CMK (cell line): ENCODE measurements at regions not wholly inside any gene's neighbourhood (a gene's known extent, or its start where the extent isn't known, plus 50 kb on each side); places are given as distances from the start of the nearest gene placed in this dataset.
"Not testable (repeated sequence)": the region's sequence is repeated elsewhere in the genome, so short reads cannot be mapped to it uniquely, and the experiment has no call there.

Source experiments
- DNase-seq: peaks from one replicate; pipeline ENCODE4 v3.0.0-alpha.2; 2010; ENCODE audit warnings: low read depth

DNA sequence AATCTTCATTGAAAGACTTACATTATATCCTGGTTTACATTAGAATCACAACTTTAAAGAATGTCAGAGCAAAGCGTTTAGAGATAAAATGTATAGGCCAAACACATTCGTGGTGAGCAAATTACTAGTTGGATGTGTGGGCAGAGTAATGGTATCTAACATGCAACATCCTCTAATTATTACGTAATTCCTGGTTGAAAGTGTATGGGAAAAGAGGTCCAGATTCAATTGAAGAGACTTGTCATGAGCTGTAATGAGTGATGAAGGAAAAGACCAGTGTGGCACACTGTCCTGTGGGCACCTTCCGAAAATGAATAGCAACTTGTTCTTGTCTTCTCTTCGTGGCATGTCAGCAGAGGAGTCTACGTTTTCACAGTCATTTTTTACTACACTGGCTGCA is 192.8 kb downstream of the LRIG3 start:
- no peak for DNase-seq

GRCh38 chr12:58728397-58728796 is 191.9 kb downstream of the LRIG3 start:
- DNase-seq: no peak

DNA sequence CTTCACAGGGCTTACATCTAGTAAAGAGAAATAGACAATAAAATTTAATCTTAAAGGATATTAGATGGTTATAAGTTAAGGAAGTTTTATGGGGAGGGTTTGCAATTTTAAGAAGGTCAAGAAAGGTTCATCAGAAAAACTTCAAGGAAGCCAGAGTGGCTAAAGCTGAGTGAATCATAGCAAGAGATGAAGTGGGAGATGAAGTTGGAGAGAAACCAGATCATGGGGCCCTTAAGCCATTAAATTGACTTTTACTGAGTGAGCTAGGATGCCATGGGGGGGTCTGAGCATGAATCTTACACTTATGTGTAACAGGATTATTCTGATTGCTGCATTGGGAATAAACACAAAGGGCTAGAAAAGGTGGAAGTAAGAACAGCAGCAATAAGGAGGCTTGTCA is 189.2 kb downstream of the LRIG3 start:
- DNase-seq: no peak

GRCh38 chr12:58732894-58733293 is 187.4 kb downstream of the LRIG3 start:
- no peak for DNase-seq

- DNase-seq: no peak
These were observed 179.1 kb downstream of the LRIG3 start for GRCh38 chr12:58741226-58741625.

DNA sequence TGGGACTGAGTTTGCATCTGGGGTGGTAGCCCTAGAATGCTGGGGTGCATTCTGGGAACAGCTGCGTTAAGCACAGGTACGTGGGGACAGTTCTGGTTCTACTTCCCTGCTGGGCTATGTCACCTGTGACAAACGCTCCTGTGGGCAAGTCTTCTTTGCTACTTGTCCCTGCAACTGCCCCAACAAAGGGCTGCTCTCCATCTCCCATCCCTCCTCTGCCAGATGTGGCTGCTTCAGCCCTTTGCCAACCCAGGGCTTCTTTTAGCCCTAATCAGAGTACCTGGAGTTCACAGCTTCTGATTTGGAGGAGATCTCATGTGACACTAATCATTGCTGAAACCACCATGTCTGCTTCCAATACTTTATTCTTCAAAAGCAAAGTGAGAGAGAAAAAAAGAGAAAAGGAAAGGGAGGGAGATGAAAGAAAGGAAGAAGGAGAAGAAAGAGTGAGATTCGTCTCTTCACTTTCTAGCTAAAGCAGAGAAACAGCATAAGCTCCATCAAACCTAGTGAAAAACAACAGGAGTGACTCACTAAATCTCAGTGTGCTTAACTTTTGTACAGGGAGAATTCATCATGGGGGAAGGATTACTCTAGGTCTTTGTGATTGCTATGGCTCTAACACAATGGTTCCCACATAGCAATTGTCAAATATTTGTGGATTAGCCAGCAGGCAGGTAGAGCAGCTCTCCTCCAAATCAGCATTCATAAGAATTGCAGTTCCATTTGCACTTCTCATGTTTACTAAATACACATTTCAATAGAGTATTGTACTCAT is 174.8 kb downstream of the LRIG3 start:
- DNase-seq: no peak

GRCh38 chr12:58747533-58747932 is 172.8 kb downstream of the LRIG3 start:
- DNase-seq: no peak

DNA sequence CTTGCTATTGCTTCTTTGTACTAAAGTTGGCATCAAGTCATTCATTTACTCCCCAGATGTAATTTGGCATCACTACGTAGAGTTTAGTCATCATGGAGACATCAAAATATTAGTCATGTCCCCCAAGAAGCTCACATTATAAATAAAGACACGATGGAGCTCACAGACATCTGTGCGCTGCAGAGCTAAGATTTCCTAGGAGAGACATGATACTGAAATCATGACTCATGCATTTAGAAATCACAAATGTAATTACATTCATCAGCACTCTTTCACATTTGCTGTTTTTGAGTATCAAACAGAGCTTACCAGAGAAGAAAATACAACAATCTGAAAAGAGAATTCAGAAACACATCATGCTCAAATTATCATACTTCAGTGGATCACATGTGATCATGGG is 169.8 kb downstream of the LRIG3 start:
- DNase-seq: no peak

DNA sequence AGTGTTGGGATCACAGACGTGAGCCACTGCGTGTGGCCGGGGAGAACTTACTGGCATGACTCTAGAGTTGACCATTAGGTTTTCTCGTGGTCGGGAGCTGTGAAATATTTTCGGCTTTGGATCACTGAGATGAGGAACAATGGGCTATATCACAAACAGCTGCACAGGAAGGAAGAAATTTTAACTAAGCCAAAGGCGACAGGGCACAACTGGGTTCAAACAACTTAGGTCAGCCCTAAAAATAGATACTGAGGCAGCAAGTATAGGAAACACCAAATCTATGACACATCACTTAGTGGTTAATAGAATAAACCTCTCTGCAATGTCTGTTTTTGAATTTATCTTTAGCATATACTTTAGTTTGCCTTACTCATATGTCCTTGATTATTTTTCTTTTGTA is 162.9 kb downstream of the LRIG3 start:
- DNase-seq: no peak

GRCh38 chr12:58759745-58760144 is 160.6 kb downstream of the LRIG3 start:
- DNase-seq: not testable (repeated sequence)

- DNase-seq: no peak
These were observed 159.0 kb downstream of the LRIG3 start for GRCh38 chr12:58761308-58761707.

DNA sequence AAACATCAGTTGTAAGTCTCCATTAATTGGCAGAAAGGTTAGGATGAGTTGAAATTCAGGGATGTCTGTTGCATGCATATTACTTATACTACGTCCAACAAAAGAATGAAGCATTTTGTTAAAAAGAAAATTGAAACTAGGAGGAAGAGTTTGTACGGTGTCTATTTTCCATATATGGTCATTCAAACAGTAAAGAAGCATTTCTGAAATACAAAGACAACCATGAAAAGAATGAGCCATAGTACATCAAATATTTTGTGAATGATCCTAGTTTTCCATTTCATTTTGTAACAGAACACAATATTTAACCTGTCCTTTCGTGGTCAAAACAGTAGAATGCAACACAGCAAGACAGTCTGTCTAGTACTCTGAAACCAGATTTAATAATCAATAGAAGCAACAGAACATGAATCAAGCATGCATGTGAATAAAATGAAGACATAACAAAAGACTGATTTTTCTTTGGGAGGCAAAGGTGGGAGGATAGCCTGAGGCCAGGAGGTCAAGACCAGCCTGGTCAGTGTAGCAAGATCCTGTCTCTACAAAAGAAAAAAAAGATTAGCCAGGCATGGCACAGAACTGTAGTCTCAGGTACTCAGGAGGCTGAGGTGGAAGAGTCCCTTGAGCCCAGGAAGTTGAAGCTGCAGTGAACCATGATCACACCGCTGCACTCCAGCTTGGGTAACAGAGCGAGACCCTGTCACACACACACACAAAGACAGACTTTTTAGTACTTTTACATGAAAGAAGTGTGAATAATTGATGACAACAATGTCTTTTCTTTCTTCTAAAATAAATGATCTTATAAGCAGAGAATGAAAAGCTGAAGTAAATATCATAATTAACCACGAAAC is 156.0 kb downstream of the LRIG3 start:
- no peak for DNase-seq

GRCh38 chr12:58765076-58765475 is 155.2 kb downstream of the LRIG3 start:
- DNase-seq: no peak

- no peak for DNase-seq
These were observed 154.4 kb downstream of the LRIG3 start for GRCh38 chr12:58765653-58766512.

- no peak for DNase-seq
These were observed 153.8 kb downstream of the LRIG3 start for GRCh38 chr12:58766513-58766870.

DNA sequence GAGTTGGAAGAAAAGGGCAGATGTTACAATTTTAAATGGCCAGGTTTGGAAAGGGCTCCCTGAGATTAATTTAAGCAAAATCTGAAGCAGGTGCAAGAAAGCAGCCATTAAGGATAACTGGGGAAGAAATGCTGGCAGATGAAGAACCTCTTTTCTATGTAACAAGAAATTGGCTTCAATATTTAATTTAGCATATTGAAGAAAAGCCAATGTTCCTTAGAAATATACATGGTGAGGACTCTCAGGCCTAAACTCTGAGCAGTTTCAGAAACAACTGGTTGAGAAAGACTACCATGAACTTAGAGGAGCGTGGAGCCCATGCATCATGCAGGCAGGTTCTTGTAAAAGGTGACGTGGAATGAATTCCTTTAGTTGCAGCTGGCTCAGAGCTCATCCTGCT is 152.8 kb downstream of the LRIG3 start:
- no peak for DNase-seq

- DNase-seq: no peak
These were observed 146.3 kb downstream of the LRIG3 start for GRCh38 chr12:58773986-58774385.

DNA sequence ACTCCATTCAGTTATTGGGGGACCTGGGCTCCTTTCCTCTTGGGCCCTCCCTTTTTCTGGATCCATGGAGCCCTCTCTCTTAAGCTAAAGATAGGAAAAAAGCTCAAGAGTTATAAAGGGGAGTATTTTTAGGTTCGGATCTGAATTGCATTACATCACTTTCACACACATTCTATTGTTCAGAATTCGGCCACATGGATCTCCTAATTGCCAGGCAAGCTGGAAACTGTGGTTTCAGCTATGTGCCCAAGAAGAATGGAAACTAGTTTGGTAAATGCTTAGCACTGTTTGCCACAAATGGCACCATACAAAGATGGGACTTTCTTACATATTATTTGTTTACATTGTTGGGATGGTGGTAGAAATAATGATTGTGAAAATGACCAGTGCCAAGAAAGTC is 145.6 kb downstream of the LRIG3 start:
- no peak for DNase-seq

DNA sequence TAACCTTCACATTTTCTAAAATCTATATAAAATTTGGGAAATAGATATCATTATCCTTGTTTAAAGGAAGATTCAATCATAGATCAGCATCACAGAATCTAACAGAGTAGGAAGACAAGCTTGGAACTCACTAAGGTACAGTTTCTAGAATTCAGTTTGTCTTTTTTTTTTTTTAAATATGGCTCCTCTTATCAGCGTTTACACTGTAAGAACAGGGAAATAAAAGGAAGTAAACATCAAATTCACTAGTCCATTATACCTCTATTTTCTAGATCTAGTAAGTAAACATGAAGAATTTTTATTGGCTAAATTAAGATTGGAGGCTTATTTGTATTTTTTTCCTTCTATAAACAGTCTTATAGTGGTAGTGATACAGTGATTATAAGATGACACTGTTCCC is 144.9 kb downstream of the LRIG3 start:
- DNase-seq: no peak

GRCh38 chr12:58776144-58776543 is 144.2 kb downstream of the LRIG3 start:
- no peak for DNase-seq

- DNase-seq: no peak
These were observed 142.5 kb downstream of the LRIG3 start for GRCh38 chr12:58777815-58778214.

GRCh38 chr12:58781609-58782008 is 138.7 kb downstream of the LRIG3 start:
- DNase-seq: no peak
